ENCODE measurements at regions not wholly inside any gene's neighbourhood (a gene's known extent, or its start where the extent isn't known, plus 50 kb on each side); places are given as distances from the start of the nearest gene placed in this dataset.

GRCh38 chr10:4698075-4698474, 127.9 kb upstream of the AKR1E2 start:
- TF ChIP-seq CTCF (IDR thresholded peaks at IDR 0.05): no peak
- no peak for TF ChIP-seq POLR2A (IDR thresholded peaks at IDR 0.05)

Data from thyroid gland (tissue), 4 donors.